ENCODE measurements at regions not wholly inside any gene's neighbourhood (a gene's known extent, or its start where the extent isn't known, plus 50 kb on each side); places are given as distances from the start of the nearest gene placed in this dataset.
"Not testable (repeated sequence)": the region's sequence is repeated elsewhere in the genome, so short reads cannot be mapped to it uniquely, and the experiment has no call there.

- H3K4me1 ChIP-seq, result no peaks in the 10 kb centered on the region
- no peak for DNase-seq (ENCODE audit: extremely low spot score in 2 of 2)
- intact Hi-C loops (cut with DNase I), result no loop called here
- no peaks in the 10 kb centered on the region for H3K9me3 ChIP-seq
- H3K36me3 ChIP-seq, result no peaks in the 10 kb centered on the region
- H3K27me3 ChIP-seq, result no peaks in the 10 kb centered on the region
- TF ChIP-seq POLR2AphosphoS5 (IDR thresholded peaks at IDR 0.05; ENCODE audit: insufficient read depth in 1 of 2, low read depth in 1 of 2), result no peak
- TF ChIP-seq CTCF (IDR thresholded peaks at IDR 0.05), result no peak
- no peak for TF ChIP-seq POLR2A (IDR thresholded peaks at IDR 0.05)
- H3K4me3 ChIP-seq, result no peak overlapping the region
- H3K27ac ChIP-seq, result no peak overlapping the region
Observed at GRCh38 chr11:21987261-21987660, 205.6 kb upstream of the ANO5 start.

DNA sequence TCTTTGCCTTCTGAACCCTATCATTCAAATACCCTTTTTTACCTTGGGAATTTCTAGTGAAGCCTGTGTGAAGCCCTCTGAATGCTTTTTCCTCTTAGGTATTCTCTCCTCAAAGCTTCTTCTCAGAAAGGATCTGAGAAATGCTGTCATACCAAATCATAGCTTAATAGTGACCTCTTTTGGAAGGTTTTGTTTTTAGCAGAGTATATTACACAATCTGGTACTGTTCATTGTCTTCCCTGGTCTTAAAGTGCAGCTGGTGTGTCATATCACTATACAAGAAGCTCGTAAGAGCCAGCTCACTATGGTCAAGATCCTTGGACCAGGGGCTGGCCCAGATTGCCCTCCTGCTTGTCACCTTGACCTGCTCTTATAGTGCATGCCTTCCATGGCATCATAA, 204.4 kb upstream of the ANO5 start:
- no peaks in the 10 kb centered on the region for H3K9me3 ChIP-seq
- DNase-seq (ENCODE audit: extremely low spot score in 2 of 2), result no peak
- H3K27ac ChIP-seq, result no peak overlapping the region
- no peak overlapping the region for H3K4me3 ChIP-seq
- H3K27me3 ChIP-seq, result no peaks in the 10 kb centered on the region
- no peaks in the 10 kb centered on the region for H3K36me3 ChIP-seq
- no peaks in the 10 kb centered on the region for H3K4me1 ChIP-seq
- TF ChIP-seq POLR2A (IDR thresholded peaks at IDR 0.05), result no peak
- TF ChIP-seq POLR2AphosphoS5 (IDR thresholded peaks at IDR 0.05; ENCODE audit: insufficient read depth in 1 of 2, low read depth in 1 of 2), result no peak
- TF ChIP-seq CTCF (IDR thresholded peaks at IDR 0.05), result no peak
- intact Hi-C loops (cut with DNase I), result no loop called here

GRCh38 chr11:22001803-22002202, 191.1 kb upstream of the ANO5 start:
- intact Hi-C loops (cut with DNase I); H3K27ac ChIP-seq; H3K36me3 ChIP-seq; H3K4me3 ChIP-seq; H3K27me3 ChIP-seq; H3K9me3 ChIP-seq; DNase-seq (ENCODE audit: extremely low spot score in 2 of 2); H3K4me1 ChIP-seq: not testable (repeated sequence)

DNA sequence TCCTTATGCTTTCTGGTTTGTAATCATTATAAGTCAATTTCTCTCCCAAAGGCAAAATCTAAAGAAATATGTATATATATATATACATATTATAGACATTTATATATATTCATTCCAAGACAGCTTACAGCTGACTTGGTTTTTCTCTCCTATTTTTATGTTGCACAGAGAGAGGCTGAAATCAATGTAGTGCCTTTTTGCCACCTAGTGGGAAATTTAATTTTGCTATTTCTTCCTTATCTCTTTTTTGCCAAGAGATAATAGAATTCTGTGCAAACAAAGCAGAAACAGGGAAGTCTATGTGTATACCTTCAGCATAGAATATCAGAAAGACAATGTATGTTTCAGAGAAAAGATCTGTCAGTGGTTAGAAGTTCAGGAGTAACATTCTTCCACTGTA, 186.0 kb upstream of the ANO5 start:
- Histone ChIP-seq H3K4me1 (no peaks in the 10 kb centered on the region), H3K9me3 (no peaks in the 10 kb centered on the region), H3K4me3 (no peak overlapping the region), H3K27me3 (no peaks in the 10 kb centered on the region), H3K27ac (no peak overlapping the region), H3K36me3 (no peaks in the 10 kb centered on the region)
- DNase-seq (ENCODE audit: extremely low spot score in 2 of 2), result no peak
- intact Hi-C loops (cut with DNase I), result loop anchor here (1.0 kb wide), 1 partner anchor 45 kb away; no protein-coding TSS in a partner anchor
- no peak for TF ChIP-seq POLR2A (IDR thresholded peaks at IDR 0.05)
- TF ChIP-seq POLR2AphosphoS5 (IDR thresholded peaks at IDR 0.05; ENCODE audit: insufficient read depth in 1 of 2, low read depth in 1 of 2), result no peak
- no peak for TF ChIP-seq CTCF (IDR thresholded peaks at IDR 0.05)

DNA sequence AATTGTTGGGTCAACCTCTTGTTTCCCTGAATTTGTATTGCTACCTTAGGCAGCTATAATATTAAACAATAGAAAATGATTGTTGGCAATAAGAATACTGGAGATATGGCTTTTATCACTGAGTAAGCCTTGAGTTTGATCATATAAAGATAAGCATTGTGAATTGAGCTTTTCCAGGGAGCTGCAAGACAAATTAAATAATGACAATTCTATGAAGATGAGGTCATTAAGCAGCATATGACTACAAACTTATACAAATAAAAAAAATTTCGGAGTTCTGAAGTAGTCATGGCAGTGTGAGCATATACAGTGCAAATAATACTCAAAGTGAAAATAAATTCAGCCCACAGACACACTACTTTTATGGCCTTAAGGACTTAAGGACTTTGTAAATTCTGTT, 161.1 kb upstream of the ANO5 start:
- intact Hi-C loops (cut with DNase I), result no loop called here
- H3K27me3 ChIP-seq, result no peaks in the 10 kb centered on the region
- no peaks in the 10 kb centered on the region for H3K36me3 ChIP-seq
- no peaks in the 10 kb centered on the region for H3K4me1 ChIP-seq
- H3K4me3 ChIP-seq, result no peak overlapping the region
- no peak overlapping the region for H3K27ac ChIP-seq
- DNase-seq (ENCODE audit: extremely low spot score in 2 of 2), result no peak
- no peak for TF ChIP-seq POLR2AphosphoS5 (IDR thresholded peaks at IDR 0.05; ENCODE audit: insufficient read depth in 1 of 2, low read depth in 1 of 2)
- TF ChIP-seq CTCF (IDR thresholded peaks at IDR 0.05), result no peak
- no peak for TF ChIP-seq POLR2A (IDR thresholded peaks at IDR 0.05)
- H3K9me3 ChIP-seq, result no peaks in the 10 kb centered on the region

DNA sequence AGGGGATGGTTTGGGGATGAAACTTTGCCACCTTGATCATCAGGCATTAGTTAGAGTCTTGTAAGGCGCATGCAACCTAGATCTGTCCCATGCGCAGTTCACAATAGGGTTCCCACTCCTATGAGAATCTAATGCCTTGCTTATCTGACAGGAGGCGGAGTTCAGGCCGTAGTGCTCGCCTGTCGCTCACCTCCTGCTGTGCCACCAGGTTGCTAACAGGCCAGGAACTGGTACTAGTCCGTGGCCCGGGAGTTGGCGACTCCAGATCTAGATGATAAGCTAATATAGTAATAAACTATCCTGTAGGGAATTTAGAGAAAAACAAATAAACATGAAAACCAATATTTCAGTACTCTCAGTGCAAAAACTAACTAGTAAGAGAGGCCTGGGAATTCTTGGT, 155.4 kb upstream of the ANO5 start:
- DNase-seq (ENCODE audit: extremely low spot score in 2 of 2), result no peak
- TF ChIP-seq POLR2A (IDR thresholded peaks at IDR 0.05) (no peak), CTCF (IDR thresholded peaks at IDR 0.05) (no peak), POLR2AphosphoS5 (IDR thresholded peaks at IDR 0.05; ENCODE audit: insufficient read depth in 1 of 2, low read depth in 1 of 2) (no peak)
- no peaks in the 10 kb centered on the region for H3K9me3 ChIP-seq
- no peaks in the 10 kb centered on the region for H3K27me3 ChIP-seq
- H3K4me1 ChIP-seq, result no peaks in the 10 kb centered on the region
- intact Hi-C loops (cut with DNase I), result no loop called here
- no peaks in the 10 kb centered on the region for H3K36me3 ChIP-seq
- no peak overlapping the region for H3K27ac ChIP-seq
- H3K4me3 ChIP-seq, result no peak overlapping the region

Data from vagina (tissue), 2 donors.